B cell (primary cell): ENCODE measurements at regions not wholly inside any gene's neighbourhood (a gene's known extent, or its start where the extent isn't known, plus 50 kb on each side); places are given as distances from the start of the nearest gene placed in this dataset.
A peak's percentile ranks its signal among the peaks of the same experiment; 100 is the strongest.

Source experiments
- EZH2 ChIP-seq: IDR thresholded peaks from 2 replicates; pipeline ENCODE4 v1.6.1; 2012; ENCODE audit warnings: borderline replicate concordance, low read depth, mild to moderate bottlenecking, moderate library complexity, low read length; ENCODE audit not compliant: insufficient read depth, poor library complexity, severe bottlenecking
- TF ChIP-seq, protein P1 (sequence below): fragments of 200-600 bp; IDR thresholded peaks from one replicate; pipeline ENCODE4 v1.8.0; 2022; ENCODE audit warnings: antibody characterized with exemption, mild to moderate bottlenecking

DNA sequence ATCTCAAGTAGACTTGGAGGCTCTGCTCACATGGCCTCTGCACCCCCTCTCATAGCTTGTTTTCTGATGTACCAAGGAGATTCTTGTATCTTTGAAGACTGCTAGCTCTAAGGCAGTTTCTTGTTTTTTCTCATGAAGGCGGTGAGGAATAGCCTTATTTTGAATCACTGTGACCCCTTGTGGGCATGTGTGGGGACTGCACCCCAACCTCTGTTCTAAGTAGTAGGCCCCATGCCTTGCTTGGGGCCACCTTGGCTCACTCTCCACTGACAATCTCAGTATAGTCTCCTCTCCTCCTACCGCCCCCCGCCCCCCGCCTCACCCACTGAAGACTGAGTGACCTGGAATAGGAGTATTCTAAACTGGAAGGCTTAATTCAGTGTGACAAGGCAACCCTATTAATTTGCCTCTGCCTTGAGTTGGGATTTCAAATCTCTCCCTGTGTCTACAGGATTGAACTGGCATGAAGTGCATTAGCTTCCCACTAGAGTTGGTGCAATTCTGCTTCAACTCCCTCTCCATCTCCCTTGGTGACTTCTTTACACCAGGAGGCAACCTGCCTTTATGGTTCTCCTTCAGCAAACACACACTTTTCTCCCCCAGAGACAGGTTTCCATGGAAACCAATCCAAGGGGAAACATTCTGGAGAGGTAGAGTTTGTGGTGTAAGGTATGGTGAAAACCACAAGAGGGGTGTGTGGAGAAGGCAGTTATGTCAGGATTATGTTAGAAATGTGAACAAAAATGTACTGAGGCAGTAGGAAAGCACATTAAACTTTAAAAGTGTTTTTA, 75.4 kb upstream of the ECI2 start:
- TF ChIP-seq, protein P1, sequence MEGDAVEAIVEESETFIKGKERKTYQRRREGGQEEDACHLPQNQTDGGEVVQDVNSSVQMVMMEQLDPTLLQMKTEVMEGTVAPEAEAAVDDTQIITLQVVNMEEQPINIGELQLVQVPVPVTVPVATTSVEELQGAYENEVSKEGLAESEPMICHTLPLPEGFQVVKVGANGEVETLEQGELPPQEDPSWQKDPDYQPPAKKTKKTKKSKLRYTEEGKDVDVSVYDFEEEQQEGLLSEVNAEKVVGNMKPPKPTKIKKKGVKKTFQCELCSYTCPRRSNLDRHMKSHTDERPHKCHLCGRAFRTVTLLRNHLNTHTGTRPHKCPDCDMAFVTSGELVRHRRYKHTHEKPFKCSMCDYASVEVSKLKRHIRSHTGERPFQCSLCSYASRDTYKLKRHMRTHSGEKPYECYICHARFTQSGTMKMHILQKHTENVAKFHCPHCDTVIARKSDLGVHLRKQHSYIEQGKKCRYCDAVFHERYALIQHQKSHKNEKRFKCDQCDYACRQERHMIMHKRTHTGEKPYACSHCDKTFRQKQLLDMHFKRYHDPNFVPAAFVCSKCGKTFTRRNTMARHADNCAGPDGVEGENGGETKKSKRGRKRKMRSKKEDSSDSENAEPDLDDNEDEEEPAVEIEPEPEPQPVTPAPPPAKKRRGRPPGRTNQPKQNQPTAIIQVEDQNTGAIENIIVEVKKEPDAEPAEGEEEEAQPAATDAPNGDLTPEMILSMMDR: peak; percentile 83
- no peak for TF ChIP-seq EZH2
